AG09309 (cell line): ENCODE measurements at regions not wholly inside any gene's neighbourhood (a gene's known extent, or its start where the extent isn't known, plus 50 kb on each side); places are given as distances from the start of the nearest gene placed in this dataset.

Experiments
- DNase-seq: peaks from one replicate; pipeline ENCODE4 v3.0.0-alpha.2; 2010; ENCODE audit warnings: low read depth
- H3K4me3 ChIP-seq: 2 replicates; pipeline ENCODE4 v1.5.1; 2011; ENCODE audit warnings: mild to moderate bottlenecking, low read depth, low read length, moderate library complexity; ENCODE audit not compliant: control insufficient read depth
- CTCF ChIP-seq: IDR thresholded peaks from 2 replicates; pipeline ENCODE4 v1.5.1; 2011; ENCODE audit warnings: mild to moderate bottlenecking, low read depth, low read length, inconsistent platforms; ENCODE audit not compliant: insufficient read depth, control insufficient read depth; ENCODE audit errors: missing control alignments

DNA sequence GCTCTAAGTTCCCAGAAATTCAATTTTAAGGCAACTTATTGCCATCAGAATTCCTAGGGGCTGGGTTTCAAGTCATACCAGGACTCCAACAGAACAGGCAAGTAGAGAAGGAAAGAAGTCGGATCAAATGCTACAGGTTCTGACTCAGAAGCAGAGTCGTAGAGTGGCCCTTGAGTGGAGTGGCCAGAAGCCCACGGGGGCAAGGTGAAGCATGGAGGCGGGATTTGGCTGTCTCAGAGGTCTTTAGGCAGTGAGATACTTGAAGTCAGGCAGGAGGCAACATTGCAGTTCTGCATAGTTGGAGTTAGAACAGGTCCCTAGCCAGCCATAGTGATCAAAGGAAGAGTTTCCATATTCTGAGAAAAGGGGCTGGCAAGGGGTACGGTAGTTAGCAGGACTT is 111.6 kb downstream of the NHLRC3 start:
- no peak for DNase-seq
- H3K4me3 ChIP-seq: no peak overlapping the region
- no peak for TF ChIP-seq CTCF

GRCh38 chr13:39154041-39154440 is 115.8 kb downstream of the NHLRC3 start:
- no peak for DNase-seq
- no peak overlapping the region for H3K4me3 ChIP-seq
- TF ChIP-seq CTCF: no peak

DNA sequence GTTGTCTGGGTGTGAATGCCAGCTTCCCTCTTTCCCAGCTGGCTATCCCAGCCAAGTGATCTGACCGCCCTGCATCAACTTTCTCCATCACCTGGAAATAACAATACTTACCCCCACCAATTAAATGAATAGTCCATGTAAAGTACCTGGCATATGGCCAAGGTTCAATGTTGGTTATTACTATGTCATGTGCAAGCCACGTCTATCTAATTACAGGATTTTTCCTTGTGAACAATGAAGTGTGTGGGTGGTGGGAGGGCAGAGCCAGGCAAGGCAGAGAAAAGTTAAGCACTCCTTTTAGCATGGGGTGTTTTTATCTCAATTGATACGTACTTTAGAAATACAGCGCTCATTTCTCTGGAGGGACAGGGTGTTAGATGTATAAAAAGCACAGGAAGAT is 121.1 kb downstream of the NHLRC3 start:
- no peak overlapping the region for H3K4me3 ChIP-seq
- DNase-seq: no peak
- TF ChIP-seq CTCF: no peak

DNA sequence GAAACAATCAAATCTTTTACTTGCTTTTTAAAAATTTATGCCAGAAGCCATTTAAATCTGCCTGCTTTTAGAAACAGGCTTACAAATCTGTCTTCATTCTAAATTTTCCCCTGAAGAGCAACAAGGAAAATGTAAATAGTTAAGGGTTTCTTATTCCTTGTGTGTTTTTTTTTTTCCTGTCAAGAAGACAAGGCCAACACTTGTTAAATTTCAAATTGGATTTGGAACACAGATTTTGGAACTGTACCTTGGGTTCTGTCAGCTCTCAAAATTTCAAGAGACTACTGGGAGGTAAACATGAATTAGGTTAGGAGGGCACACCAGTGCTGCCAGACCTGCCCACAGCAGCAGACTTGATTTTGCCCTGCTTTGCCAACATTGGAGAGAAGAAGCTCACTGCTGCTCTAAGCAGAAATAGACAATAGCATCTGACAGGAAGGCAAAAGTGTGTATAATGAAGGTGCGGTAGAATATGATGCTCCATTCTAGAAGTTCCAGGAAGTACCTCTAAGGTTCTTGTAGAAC is 121.7 kb downstream of the NHLRC3 start:
- TF ChIP-seq CTCF: no peak
- H3K4me3 ChIP-seq: no peak overlapping the region
- no peak for DNase-seq

DNA sequence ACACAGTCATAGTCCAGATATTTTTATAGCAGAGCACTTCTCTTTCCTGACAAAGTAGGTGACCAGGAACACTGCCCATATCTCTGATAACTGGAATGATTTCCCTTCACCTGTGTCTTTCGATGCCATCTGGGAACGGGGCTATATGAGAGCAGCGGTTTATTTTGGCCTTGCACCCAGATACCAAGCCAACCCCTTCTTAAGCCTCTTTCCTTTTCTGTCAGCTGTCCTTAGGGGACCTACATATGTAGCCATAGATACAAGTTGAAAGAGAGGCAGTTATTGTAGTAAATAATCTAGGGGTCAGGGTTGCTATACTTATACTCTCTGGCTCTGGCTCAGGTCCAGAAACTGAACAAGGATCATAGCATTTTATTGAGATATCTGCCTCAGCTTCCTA is 128.8 kb downstream of the NHLRC3 start:
- no peak for DNase-seq
- TF ChIP-seq CTCF: no peak
- H3K4me3 ChIP-seq: no peak overlapping the region

GRCh38 chr13:39170711-39171110 is 132.5 kb downstream of the NHLRC3 start:
- TF ChIP-seq CTCF: no peak
- no peak overlapping the region for H3K4me3 ChIP-seq
- DNase-seq: no peak

GRCh38 chr13:39185326-39185725 is 147.1 kb downstream of the NHLRC3 start:
- no peak for TF ChIP-seq CTCF
- DNase-seq: no peak
- H3K4me3 ChIP-seq: no peak overlapping the region
